Lung (tissue), 11 donors: ENCODE measurements at regions not wholly inside any gene's neighbourhood (a gene's known extent, or its start where the extent isn't known, plus 50 kb on each side); places are given as distances from the start of the nearest gene placed in this dataset.
"Not testable (repeated sequence)": the region's sequence is repeated elsewhere in the genome, so short reads cannot be mapped to it uniquely, and the experiment has no call there.

Experiments
- ATAC-seq: fragments of 200-7000 bp; cut with Tn5 transposase; one replicate; pipeline ENCODE4 v1.9.1; 2020; ENCODE audit warnings: moderate number of reproducible peaks; ENCODE audit not compliant: insufficient read depth, low FRiP score
- DNase-seq, 3 donors: peaks; one replicate each; pipeline ENCODE4 v3.0.0-alpha.2; 2013 to 2017
- H3K27ac ChIP-seq, 2 donors: one replicate each; pipeline ENCODE4 v1.5.1; 2013; ENCODE audit warnings: mild to moderate bottlenecking in 2 of 2, moderate library complexity in 2 of 2, control low read depth in 1 of 2, inconsistent platforms in 1 of 2, low read depth in 1 of 2, low read length in 1 of 2
- H3K27me3 ChIP-seq, 3 donors: one replicate each; pipeline ENCODE4 v1.5.1; 2013; ENCODE audit warnings: low read length in 2 of 3; ENCODE audit not compliant: control insufficient read depth in 3 of 3, insufficient read depth in 3 of 3
- H3K36me3 ChIP-seq, 4 donors: one replicate each; pipeline ENCODE4 v1.5.1; 2013; ENCODE audit warnings: low read length in 4 of 4, mild to moderate bottlenecking in 1 of 4, moderate library complexity in 1 of 4; ENCODE audit not compliant: control insufficient read depth in 4 of 4, insufficient read depth in 4 of 4
- H3K4me1 ChIP-seq, 5 donors: one replicate each; pipeline ENCODE4 v1.5.1; 2013; ENCODE audit warnings: low read length in 5 of 5, mild to moderate bottlenecking in 2 of 5, moderate library complexity in 1 of 5; ENCODE audit not compliant: control insufficient read depth in 5 of 5, insufficient read depth in 5 of 5
- H3K4me3 ChIP-seq: one replicate; pipeline ENCODE4 v1.5.1; 2013; ENCODE audit warnings: mild to moderate bottlenecking, control low read depth, moderate library complexity
- H3K9ac ChIP-seq, 2 donors: one replicate each; pipeline ENCODE4 v1.5.1; 2013; ENCODE audit warnings: low read length in 2 of 2, control low read depth in 1 of 2; ENCODE audit not compliant: insufficient read depth in 1 of 2
- H3K9me3 ChIP-seq, 4 donors: one replicate each; pipeline ENCODE4 v1.5.1; 2013; ENCODE audit warnings: low read length in 3 of 4, mild to moderate bottlenecking in 1 of 4, moderate library complexity in 1 of 4; ENCODE audit not compliant: control insufficient read depth in 4 of 4, insufficient read depth in 3 of 4
- CTCF ChIP-seq: IDR thresholded peaks from 2 replicates; pipeline ENCODE4 v1.5.1; 2012; ENCODE audit warnings: mild to moderate bottlenecking; ENCODE audit errors: control extremely low read depth, extremely low read depth
- WGBS, 2 donors: extraction: QIAGEN DNeasy Blood & Tissue Kit; methylation state at CpG; one replicate each; pipeline ENCODE4 v1.1.7; 2013; 5-methylcytosine and 5-hydroxymethylcytosine counted together
- donor health status: control.
- donor health status: control.
- donor health status: Bipolar disorder and iron deficiency.
- donor health status: healthy.
- donor health status: DM: yes; HTN: yes; CAD: no.

- 95 to 97% methylated on average over 6 of the region's 6 CpGs for WGBS, 2 donors
- Histone ChIP-seq H3K27me3 (no peaks in the 10 kb centered on the region), H3K9me3 (peaks cover 0 to 2% (median 0%) of the 10 kb centered on the region in 4 donors), H3K4me1 (peaks cover 0 to 18% (median 7%) of the 10 kb centered on the region in 5 donors), H3K36me3 (no peaks in the 10 kb centered on the region), H3K27ac (no peak overlapping the region), H3K4me3 (no peak overlapping the region), H3K9ac (no peak overlapping the region)
- no peak for TF ChIP-seq CTCF
- no peak for ATAC-seq
- no peak for DNase-seq
Measured at GRCh38 chr5:56732121-56732520, 83.2 kb upstream of the MAP3K1 start.

- H3K27me3 ChIP-seq, H3K4me3 ChIP-seq, H3K9me3 ChIP-seq, H3K27ac ChIP-seq, DNase-seq, ATAC-seq, H3K36me3 ChIP-seq, H3K9ac ChIP-seq: not testable (repeated sequence)
- peaks cover 0 to 18% (median 5%) of the 10 kb centered on the region in 5 donors for H3K4me1 ChIP-seq
- WGBS, 2 donors = 94 to 96% methylated on average over 2 of the region's 2 CpGs
Measured at GRCh38 chr5:56731473-56731872, 83.9 kb upstream of the MAP3K1 start.

- H3K4me1 ChIP-seq = peaks cover 0 to 4% (median 0%) of the 10 kb centered on the region in 5 donors
- H3K4me3 ChIP-seq = no peak overlapping the region
- TF ChIP-seq CTCF = no peak
- ATAC-seq = no peak
- H3K36me3 ChIP-seq = no peaks in the 10 kb centered on the region
- H3K27me3 ChIP-seq = no peaks in the 10 kb centered on the region
- no peak for DNase-seq
- no peak overlapping the region for H3K27ac ChIP-seq
- H3K9ac ChIP-seq = no peak overlapping the region
- WGBS, 2 donors = 72 to 83% methylated on average over 1 of the region's 1 CpG
- H3K9me3 ChIP-seq = no peaks in the 10 kb centered on the region
Measured at GRCh38 chr5:56729488-56729887, 85.9 kb upstream of the MAP3K1 start.

GRCh38 chr5:56725711-56726411 is 89.5 kb upstream of the MAP3K1 start:
- H3K36me3 ChIP-seq = no peaks in the 10 kb centered on the region
- WGBS, 2 donors = 51 to 52% methylated on average over 8 of the region's 8 CpGs
- TF ChIP-seq CTCF = no peak
- H3K27ac ChIP-seq = no peak overlapping the region
- H3K9ac ChIP-seq = no peak overlapping the region
- ATAC-seq (no peak), DNase-seq (peak in 2 of 3 donors; percentile 28 to 53)
- no peaks in the 10 kb centered on the region for H3K27me3 ChIP-seq
- no peak overlapping the region for H3K4me3 ChIP-seq
- no peaks in the 10 kb centered on the region for H3K4me1 ChIP-seq
- H3K9me3 ChIP-seq = no peaks in the 10 kb centered on the region

GRCh38 chr5:56724857-56725256 is 90.5 kb upstream of the MAP3K1 start:
- not testable (repeated sequence) for H3K36me3 ChIP-seq, H3K4me1 ChIP-seq, ATAC-seq, H3K27me3 ChIP-seq, H3K27ac ChIP-seq, DNase-seq, H3K4me3 ChIP-seq, H3K9ac ChIP-seq, H3K9me3 ChIP-seq
- 93 to 96% methylated on average over 3 to 4 of the region's 4 CpGs for WGBS, 2 donors
